GM18499 (cell line): ENCODE measurements at regions not wholly inside any gene's neighbourhood (a gene's known extent, or its start where the extent isn't known, plus 50 kb on each side); places are given as distances from the start of the nearest gene placed in this dataset.
"Not testable (repeated sequence)": the region's sequence is repeated elsewhere in the genome, so short reads cannot be mapped to it uniquely, and the experiment has no call there.

ENCODE experiments used
- ATAC-seq: cut with Tn5 transposase; IDR thresholded peaks from one replicate; pipeline ENCODE4 v1.9.1; 2021; ENCODE audit warnings: moderate number of reproducible peaks; ENCODE audit not compliant: insufficient read depth, unreplicated experiment

DNA sequence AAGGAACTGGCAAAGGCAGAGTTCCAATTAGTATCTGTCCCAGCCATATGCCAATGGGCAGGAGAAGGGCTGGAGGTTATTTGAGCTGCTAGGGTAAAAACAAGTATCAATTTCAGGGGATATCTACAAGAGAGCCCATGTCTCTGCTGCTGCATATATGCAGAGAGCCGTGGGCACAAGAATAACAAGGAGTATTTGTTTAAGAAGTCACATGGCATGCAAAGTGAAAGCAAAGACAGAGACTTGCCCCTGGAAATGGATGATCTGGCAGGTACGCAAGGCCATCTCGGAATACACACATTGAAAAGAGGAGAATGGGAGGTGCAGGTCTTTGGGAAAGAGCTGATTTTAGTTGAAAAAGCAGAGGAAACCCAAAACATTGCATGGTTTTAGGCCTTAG lies 170.6 kb downstream of the EVA1A start:
- ATAC-seq: no peak

- no peak for ATAC-seq
Observed at GRCh38 chr2:75389271-75389670, 171.5 kb downstream of the EVA1A start.

- ATAC-seq: no peak
Observed at GRCh38 chr2:75381032-75381431, 179.7 kb downstream of the EVA1A start.

GRCh38 chr2:75379476-75380210 lies 180.3 kb upstream of the TACR1 start:
- no peak for ATAC-seq

GRCh38 chr2:75375646-75376582 lies 176.6 kb upstream of the TACR1 start:
- no peak for ATAC-seq

DNA sequence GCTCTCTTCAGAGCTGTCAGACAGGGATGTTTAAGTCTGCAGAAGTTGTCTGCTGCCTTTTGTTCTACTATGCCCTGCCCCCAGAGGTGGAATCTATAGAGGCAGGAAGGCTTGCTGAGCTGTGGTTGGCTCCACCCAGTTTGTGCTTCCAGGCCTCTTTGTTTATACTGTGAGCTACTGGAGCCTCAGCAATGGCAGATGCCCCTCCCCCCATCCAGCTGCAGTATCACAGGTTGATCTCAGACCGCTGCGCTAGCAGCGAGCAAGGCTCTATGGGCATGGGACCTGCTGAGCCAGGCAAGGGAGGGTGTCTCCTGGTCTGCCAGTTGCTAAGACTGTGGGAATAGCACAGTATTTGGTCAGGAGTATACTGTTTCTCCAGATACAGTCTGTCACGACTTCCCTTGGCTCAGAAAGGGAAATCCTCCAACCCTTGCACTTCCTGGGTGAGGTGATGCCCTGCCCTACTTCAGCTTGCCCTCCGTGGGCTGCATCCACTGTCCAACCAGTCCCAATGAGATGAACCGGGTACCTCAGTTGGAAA lies 175.2 kb upstream of the TACR1 start:
- not testable (repeated sequence) for ATAC-seq

GRCh38 chr2:75367401-75367800 lies 168.1 kb upstream of the TACR1 start:
- ATAC-seq: no peak

DNA sequence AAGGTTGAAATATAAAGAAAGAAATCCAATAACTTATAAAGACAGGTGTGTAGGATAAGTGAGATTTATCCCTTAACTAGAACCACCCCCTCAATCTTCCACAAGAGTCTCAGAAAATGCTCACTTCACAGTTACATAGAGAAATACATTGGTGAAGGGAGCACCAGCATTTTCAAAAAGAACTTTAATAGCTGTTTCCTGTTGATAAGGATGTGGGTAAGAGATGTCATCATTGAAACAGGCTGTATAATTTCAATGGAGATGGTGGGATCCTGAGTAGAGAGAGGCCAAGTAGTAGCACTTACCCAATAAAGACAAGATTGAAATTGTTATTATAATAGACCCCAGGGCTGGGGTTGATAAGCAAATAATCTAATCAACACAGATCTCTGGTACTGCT lies 162.2 kb upstream of the TACR1 start:
- no peak for ATAC-seq

- no peak for ATAC-seq
Observed at GRCh38 chr2:75360945-75361344, 161.6 kb upstream of the TACR1 start.

GRCh38 chr2:75356865-75357264 lies 157.5 kb upstream of the TACR1 start:
- no peak for ATAC-seq

DNA sequence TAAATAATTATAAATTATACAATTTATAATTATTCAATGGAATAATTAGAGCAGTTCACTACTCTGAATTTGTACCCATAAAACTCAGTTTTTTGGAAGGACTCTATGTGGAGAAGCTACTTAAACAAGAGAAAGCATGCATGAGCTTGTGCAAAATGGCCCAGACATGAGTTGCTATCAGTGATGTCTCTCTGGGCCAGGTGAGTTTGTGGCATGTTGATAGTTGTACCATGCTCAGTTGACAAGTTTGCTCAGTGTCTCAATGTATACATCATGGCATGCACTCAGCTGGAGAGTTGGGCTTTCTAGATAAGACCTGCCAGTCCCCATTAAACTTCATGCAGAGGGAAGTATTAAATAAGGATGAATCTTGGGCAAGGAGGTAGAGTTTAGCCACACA lies 153.8 kb upstream of the TACR1 start:
- no peak for ATAC-seq

- ATAC-seq: no peak
Observed at GRCh38 chr2:75348307-75348706, 149.0 kb upstream of the TACR1 start.

- ATAC-seq: no peak
Observed at GRCh38 chr2:75344146-75344545, 144.8 kb upstream of the TACR1 start.

DNA sequence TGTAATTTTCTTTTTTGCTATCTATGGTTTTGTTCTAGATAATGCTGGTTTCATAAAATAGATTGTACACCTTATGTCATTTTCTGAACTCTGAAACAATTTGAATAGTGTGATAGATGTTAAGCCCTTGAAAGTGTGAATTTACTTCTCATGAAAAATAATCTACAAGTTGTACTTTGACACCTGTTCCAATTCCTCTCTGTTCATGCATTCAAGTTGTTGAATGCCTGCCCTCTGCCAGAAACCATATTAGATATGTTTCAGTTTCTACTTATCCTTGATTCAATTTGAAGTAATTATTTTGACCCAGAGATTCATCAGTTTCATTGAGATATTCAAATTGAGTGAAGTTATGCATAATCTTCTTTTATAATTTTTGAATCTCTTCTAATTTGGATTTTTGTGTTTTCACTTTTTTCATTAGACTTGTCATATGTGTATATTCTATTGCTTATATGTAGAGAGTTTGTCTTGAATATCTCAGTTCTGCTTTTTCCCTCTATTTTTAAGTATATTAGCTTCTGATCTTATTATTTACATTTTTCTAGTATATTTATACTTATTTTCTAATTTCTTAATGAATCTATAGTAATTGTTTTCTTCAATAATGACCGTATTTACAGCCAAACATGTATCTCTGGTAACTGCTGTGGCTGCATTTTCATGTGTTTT lies 143.3 kb upstream of the TACR1 start:
- ATAC-seq: peak; percentile 59

DNA sequence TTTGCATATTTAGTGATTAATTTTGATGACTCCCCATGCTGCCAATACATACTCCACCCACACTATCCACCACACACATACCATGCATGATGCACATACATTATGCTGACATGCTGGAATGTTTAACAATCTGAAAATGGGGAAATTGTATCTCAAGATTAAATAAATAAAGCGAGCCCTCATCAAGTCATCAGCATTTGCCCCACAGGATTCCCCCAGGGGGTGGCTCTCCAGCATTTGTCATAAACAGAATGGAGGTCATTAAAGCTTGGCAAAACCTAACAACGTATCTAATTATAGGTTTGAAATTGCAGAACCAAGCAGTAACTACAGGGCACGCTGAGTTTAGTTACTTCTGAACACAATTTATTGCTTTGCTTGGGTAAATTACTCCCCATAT lies 141.2 kb upstream of the TACR1 start:
- no peak for ATAC-seq

- no peak for ATAC-seq
Observed at GRCh38 chr2:75338461-75338860, 139.1 kb upstream of the TACR1 start.

DNA sequence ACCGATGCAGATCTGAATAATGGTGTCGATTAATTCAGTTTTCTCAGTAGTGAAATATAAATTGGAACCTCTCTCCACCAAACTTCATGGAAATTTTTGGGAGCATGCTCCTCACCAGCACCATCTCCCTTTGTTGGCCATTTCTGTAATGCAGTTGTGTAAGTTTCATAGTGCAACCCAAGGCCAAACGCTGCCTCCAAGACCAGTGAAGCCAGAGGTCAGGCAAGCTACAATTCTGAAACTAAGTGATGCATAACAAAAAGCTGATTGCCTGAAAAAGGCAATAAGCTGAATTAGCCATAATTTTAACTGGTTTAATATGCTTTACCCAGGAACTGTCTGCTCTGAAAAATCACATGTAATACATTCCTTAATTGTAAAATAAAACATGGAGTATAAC lies 138.3 kb upstream of the TACR1 start:
- ATAC-seq: no peak

DNA sequence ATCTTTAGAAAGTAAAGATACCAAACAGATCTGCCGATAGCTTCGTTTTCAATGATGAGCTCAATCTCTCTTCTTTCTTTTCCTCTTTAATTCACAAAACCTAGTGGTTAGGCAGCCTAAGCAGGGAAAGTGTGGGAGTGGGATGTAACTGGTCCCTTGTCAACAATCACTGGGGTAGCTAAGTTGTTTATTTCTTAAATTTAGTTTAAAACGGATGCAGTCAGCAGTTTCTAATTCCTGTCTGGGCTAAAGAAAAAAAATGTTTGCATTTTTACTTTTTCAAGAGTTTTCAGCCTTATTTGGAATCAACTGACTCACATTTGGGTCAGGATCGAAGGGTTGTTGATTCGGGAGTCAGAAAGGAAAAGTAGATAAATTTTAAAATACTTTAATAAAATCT lies 137.7 kb upstream of the TACR1 start:
- ATAC-seq: no peak

- ATAC-seq: no peak
Observed at GRCh38 chr2:75336451-75336850, 137.1 kb upstream of the TACR1 start.

GRCh38 chr2:75334076-75334475 lies 134.8 kb upstream of the TACR1 start:
- ATAC-seq: no peak

- no peak for ATAC-seq
Observed at GRCh38 chr2:75333646-75334045, 134.3 kb upstream of the TACR1 start.
